B cell (primary cell): ENCODE measurements at regions not wholly inside any gene's neighbourhood (a gene's known extent, or its start where the extent isn't known, plus 50 kb on each side); places are given as distances from the start of the nearest gene placed in this dataset.

Experiments
- ATAC-seq: fragments of 200-7000 bp; cut with Tn5 transposase; one replicate; pipeline ENCODE4 v1.10.0; 2021; ENCODE audit warnings: low read depth, mild to moderate bottlenecking, moderate number of reproducible peaks, moderate library complexity
- CTCF ChIA-PET: fragments of 350-600 bp; sonication (Branson Sonifier 250); formaldehyde crosslinking; loops from one replicate; lab custom pipeline; 2021; ENCODE audit warnings: antibody characterized with exemption, inconsistent platforms; lab: Charles Lee
- POLR2A ChIA-PET: fragments of 350-600 bp; sonication (Branson Sonifier 250); formaldehyde crosslinking; loops from one replicate; lab custom pipeline; 2021; ENCODE audit warnings: antibody characterized with exemption; lab: Charles Lee
- DNase-seq: peaks from one replicate; pipeline ENCODE4 v3.0.0; 2013
- H2AFZ ChIP-seq: 2 replicates; pipeline ENCODE4 v1.6.1; 2012; ENCODE audit warnings: mild to moderate bottlenecking, low read depth, low read length; ENCODE audit not compliant: insufficient read depth, poor library complexity, severe bottlenecking
- H3K27ac ChIP-seq, 2 donors: 1 replicate in 1 of 2; 2 replicates in 1 of 2; pipeline ENCODE4 v1.5.1; 2012 to 2013; ENCODE audit warnings: low read length in 2 of 2, mild to moderate bottlenecking in 2 of 2, moderate library complexity in 1 of 2
- H3K27me3 ChIP-seq, 4 experiments: fragments of 200-600 bp in 1 of 4; sonication (generic) in 1 of 4; replicated peaks in 1 of 4; 1 replicate in 2 of 4; 2 replicates in 2 of 4; pipeline versions ENCODE4 v1.6.1 to v1.7.0; 2013 to 2016; ENCODE audit warnings: low read length in 3 of 4, mild to moderate bottlenecking in 2 of 4, mixed read lengths in 1 of 4, moderate library complexity in 1 of 4; ENCODE audit not compliant: insufficient read depth in 4 of 4, control insufficient read depth in 3 of 4; ENCODE audit errors: control extremely low read depth in 1 of 4
- H3K36me3 ChIP-seq, 2 experiments: replicated peaks in 1 of 2; 1 replicate in 1 of 2; 2 replicates in 1 of 2; pipeline versions ENCODE4 v1.6.1 to v1.7.1; 2013; ENCODE audit warnings: low read length in 1 of 2; ENCODE audit not compliant: insufficient read depth in 2 of 2, control insufficient read depth in 1 of 2; ENCODE audit errors: control extremely low read depth in 1 of 2, extremely low read depth in 1 of 2
- H3K4me1 ChIP-seq, 2 donors: fragments of 200-600 bp in 1 of 2; sonication (generic) in 1 of 2; 1 replicate in 1 of 2; 2 replicates in 1 of 2; pipeline versions ENCODE4 v1.5.1 to v1.6.1; 2013 to 2017; ENCODE audit warnings: low read length in 2 of 2; ENCODE audit not compliant: control insufficient read depth in 2 of 2, insufficient read depth in 2 of 2
- H3K4me2 ChIP-seq: replicated peaks from 2 replicates; pipeline ENCODE3; 2012; ENCODE audit warnings: mild to moderate bottlenecking, low read depth, low read length; ENCODE audit not compliant: poor library complexity, severe bottlenecking
- H3K4me3 ChIP-seq, 5 experiments: fragments of 200-600 bp in 1 of 5; sonication (generic) in 1 of 5; 1 replicate in 3 of 5; 2 replicates in 2 of 5; pipeline versions ENCODE4 v1.5.1 to v1.7.0; 2011 to 2016; ENCODE audit warnings: low read length in 4 of 5, mild to moderate bottlenecking in 4 of 5, low read depth in 2 of 5, control low read depth in 1 of 5, moderate library complexity in 1 of 5; ENCODE audit not compliant: insufficient read depth in 1 of 5; ENCODE audit errors: control extremely low read depth in 1 of 5, extremely low read depth in 1 of 5
- H3K79me2 ChIP-seq: fragments of 200-600 bp; sonication (generic); one replicate; pipeline ENCODE4 v1.6.0; 2016; ENCODE audit warnings: low read length; ENCODE audit not compliant: control insufficient read depth, insufficient read depth
- H3K9ac ChIP-seq: fragments of 200-600 bp; sonication (generic); 2 replicates; pipeline ENCODE4 v1.6.1; 2017; ENCODE audit warnings: mild to moderate bottlenecking, low read length, moderate library complexity
- H3K9me3 ChIP-seq, 3 donors: one replicate each; pipeline versions ENCODE4 v1.6.1 to v1.7.1; 2013; ENCODE audit warnings: low read length in 2 of 3; ENCODE audit not compliant: control insufficient read depth in 2 of 3, insufficient read depth in 1 of 3; ENCODE audit errors: control extremely low read depth in 1 of 3
- H4K20me1 ChIP-seq: 2 replicates; pipeline ENCODE4 v1.6.0; 2012; ENCODE audit warnings: mild to moderate bottlenecking, low read length; ENCODE audit not compliant: insufficient read depth, control insufficient read depth, poor library complexity, severe bottlenecking
- H3K27ac Mint-ChIP-seq: one replicate; pipeline ENCODE4 v1.8.0; 2021; ENCODE audit warnings: mixed read lengths
- H3K27me3 Mint-ChIP-seq: one replicate; pipeline ENCODE4 v1.8.0; 2021; ENCODE audit warnings: mixed read lengths
- H3K4me1 Mint-ChIP-seq: one replicate; pipeline ENCODE4 v1.8.0; 2021; ENCODE audit warnings: mixed read lengths
- H3K4me3 Mint-ChIP-seq: one replicate; pipeline ENCODE4 v1.8.0; 2021; ENCODE audit warnings: mixed read lengths
- H3K9me3 Mint-ChIP-seq: one replicate; pipeline ENCODE4 v1.8.0; 2022; ENCODE audit warnings: mixed read lengths; ENCODE audit not compliant: insufficient read depth
- CTCF ChIP-seq: fragments of 200-600 bp; IDR thresholded peaks from one replicate; pipeline ENCODE4 v1.8.0; 2022; ENCODE audit warnings: antibody characterized with exemption, mild to moderate bottlenecking
- EZH2 ChIP-seq: IDR thresholded peaks from 2 replicates; pipeline ENCODE4 v1.6.1; 2012; ENCODE audit warnings: borderline replicate concordance, low read depth, mild to moderate bottlenecking, moderate library complexity, low read length; ENCODE audit not compliant: insufficient read depth, poor library complexity, severe bottlenecking
- WGBS: methylation state at CpG from one replicate; pipeline ENCODE4 v1.1.5; 2013; ENCODE audit warnings: missing lambda C conversion rate; ENCODE audit not compliant: insufficient coverage; 5-methylcytosine and 5-hydroxymethylcytosine counted together
- intact Hi-C: fragments of 100-400 bp; cut with micrococcal nuclease; formaldehyde crosslinking; loops from one replicate; pipeline ENCODE4 v1.10.0; 2022

GRCh38 chr1:80258659-80259058 is 1252.1 kb upstream of the ADGRL4 start:
- Histone ChIP-seq H2AFZ (no peak overlapping the region), H3K36me3 (no peaks in the 10 kb centered on the region), H3K9me3 (peaks cover 0 to 14% (median 5%) of the 10 kb centered on the region in 3 donors), H3K27ac (no peak overlapping the region), H3K4me3 (no peak overlapping the region), H3K27me3 (no peaks in the 10 kb centered on the region), H3K4me2 (no peak overlapping the region), H3K4me1 (no peaks in the 10 kb centered on the region), H3K9ac (no peak overlapping the region), H4K20me1 (no peaks in the 10 kb centered on the region), H3K79me2 (no peaks in the 10 kb centered on the region)
- H3K27me3 Mint-ChIP-seq, result no peaks in the 10 kb centered on the region
- no CpG with 5 or more reads among the region's 1 CpG for WGBS
- peaks cover 7% of the 10 kb centered on the region for H3K9me3 Mint-ChIP-seq
- POLR2A ChIA-PET, result no interaction called here
- TF ChIP-seq EZH2, result no peak
- no peak for TF ChIP-seq CTCF
- CTCF ChIA-PET, result no interaction called here
- no peak for ATAC-seq
- intact Hi-C loops, result no loop called here
- no peaks in the 10 kb centered on the region for H3K4me1 Mint-ChIP-seq
- H3K27ac Mint-ChIP-seq, result no peak overlapping the region
- DNase-seq, result no peak
- no peak overlapping the region for H3K4me3 Mint-ChIP-seq

GRCh38 chr1:80251591-80251990 is 1245.1 kb upstream of the ADGRL4 start:
- no peaks in the 10 kb centered on the region for H3K79me2 ChIP-seq
- H3K4me2 ChIP-seq, result no peak overlapping the region
- no peaks in the 10 kb centered on the region for H3K27me3 Mint-ChIP-seq
- TF ChIP-seq CTCF, result no peak
- no peak for TF ChIP-seq EZH2
- H3K36me3 ChIP-seq, result no peaks in the 10 kb centered on the region
- POLR2A ChIA-PET, result no interaction called here
- H3K27me3 ChIP-seq, result no peaks in the 10 kb centered on the region
- WGBS, result no CpG with 5 or more reads among the region's 1 CpG
- no peak overlapping the region for H3K4me3 ChIP-seq
- DNase-seq, result no peak
- CTCF ChIA-PET, result no interaction called here
- no peak overlapping the region for H2AFZ ChIP-seq
- intact Hi-C loops, result no loop called here
- no peaks in the 10 kb centered on the region for H4K20me1 ChIP-seq
- no peak overlapping the region for H3K27ac Mint-ChIP-seq
- no peak overlapping the region for H3K4me3 Mint-ChIP-seq
- no peaks in the 10 kb centered on the region for H3K4me1 ChIP-seq
- H3K27ac ChIP-seq, result no peak overlapping the region
- no peaks in the 10 kb centered on the region for H3K4me1 Mint-ChIP-seq
- no peak overlapping the region for H3K9ac ChIP-seq
- ATAC-seq, result no peak
- peaks cover 2% of the 10 kb centered on the region for H3K9me3 Mint-ChIP-seq
- H3K9me3 ChIP-seq, result no peaks in the 10 kb centered on the region
